T-cell (primary cell): ENCODE measurements at regions not wholly inside any gene's neighbourhood (a gene's known extent, or its start where the extent isn't known, plus 50 kb on each side); places are given as distances from the start of the nearest gene placed in this dataset.
"Not testable (repeated sequence)": the region's sequence is repeated elsewhere in the genome, so short reads cannot be mapped to it uniquely, and the experiment has no call there.

ENCODE experiments used
- ATAC-seq, 4 experiments: fragments of 200-7000 bp in 3 of 4; fragments of 150-1000 bp in 1 of 4; cut with Tn5 transposase; replicated peaks in 1 of 4; 1 replicate in 3 of 4; 2 replicates in 1 of 4; pipeline ENCODE4 v1.10.0; 2021; ENCODE audit warnings: moderate library complexity in 3 of 4, mild to moderate bottlenecking in 2 of 4, moderate number of reproducible peaks in 1 of 4
- CTCF ChIA-PET, 2 donors: fragments of 300-600 bp; sonication (Branson Sonifier 250); formaldehyde crosslinking; loops; one replicate each; lab custom pipeline; 2022; ENCODE audit warnings: antibody characterized with exemption in 2 of 2; lab: Charles Lee
- POLR2A ChIA-PET, 2 donors: fragments of 300-600 bp; sonication (Branson Sonifier 250); formaldehyde crosslinking; loops; one replicate each; lab custom pipeline; 2022; ENCODE audit warnings: antibody characterized with exemption in 2 of 2; lab: Charles Lee
- DNase-seq, 35 experiments: peaks; one replicate each; pipeline versions ENCODE4 v3.0.0 to v3.0.0-alpha.2; 2013 to 2023
- H3K27ac ChIP-seq: one replicate; pipeline ENCODE4 v1.5.1; 2013; ENCODE audit warnings: low read length
- H3K27me3 ChIP-seq, 2 experiments: replicated peaks in 1 of 2; 1 replicate in 1 of 2; 2 replicates in 1 of 2; pipeline versions ENCODE4 v1.6.1 to v1.7.0; 2013; ENCODE audit warnings: low read length in 1 of 2, mixed read lengths in 1 of 2; ENCODE audit not compliant: control insufficient read depth in 2 of 2, insufficient read depth in 2 of 2; ENCODE audit errors: extremely low read depth in 1 of 2
- H3K36me3 ChIP-seq, 2 donors: 1 replicate in 1 of 2; 2 replicates in 1 of 2; pipeline versions ENCODE4 v1.6.1 to v1.7.0; 2013; ENCODE audit warnings: low read length in 1 of 2; ENCODE audit not compliant: control insufficient read depth in 2 of 2, insufficient read depth in 1 of 2; ENCODE audit errors: extremely low read depth in 1 of 2
- H3K4me1 ChIP-seq, 2 experiments: 1 replicate in 1 of 2; 2 replicates in 1 of 2; pipeline versions ENCODE4 v1.6.1 to v1.7.0; 2013; ENCODE audit warnings: low read length in 2 of 2, mixed read lengths in 1 of 2; ENCODE audit not compliant: insufficient read depth in 2 of 2, control insufficient read depth in 1 of 2; ENCODE audit errors: extremely low read depth in 1 of 2
- H3K4me3 ChIP-seq, 2 donors: 1 replicate in 1 of 2; 2 replicates in 1 of 2; pipeline versions ENCODE4 v1.5.1 to v1.7.0; 2013; ENCODE audit warnings: mild to moderate bottlenecking in 2 of 2, low read length in 1 of 2, moderate library complexity in 1 of 2; ENCODE audit not compliant: control insufficient read depth in 1 of 2; ENCODE audit errors: extremely low read depth in 1 of 2
- H3K9me3 ChIP-seq: 2 replicates; pipeline ENCODE4 v1.7.0; 2013
- H3K27ac Mint-ChIP-seq, 2 donors: one replicate each; pipeline ENCODE4 v1.8.0; 2020 to 2021; ENCODE audit warnings: mild to moderate bottlenecking in 2 of 2, mixed read lengths in 2 of 2
- H3K27me3 Mint-ChIP-seq, 2 donors: one replicate each; pipeline ENCODE4 v1.8.0; 2021 to 2022; ENCODE audit warnings: mixed read lengths in 2 of 2
- H3K36me3 Mint-ChIP-seq: one replicate; pipeline ENCODE4 v1.8.0; 2021; ENCODE audit warnings: mixed read lengths
- H3K4me1 Mint-ChIP-seq, 3 donors: one replicate each; pipeline ENCODE4 v1.8.0; 2020 to 2022; ENCODE audit warnings: mixed read lengths in 3 of 3, mild to moderate bottlenecking in 1 of 3
- H3K4me3 Mint-ChIP-seq, 3 donors: one replicate each; pipeline ENCODE4 v1.8.0; 2020 to 2022; ENCODE audit warnings: mild to moderate bottlenecking in 3 of 3, mixed read lengths in 3 of 3, moderate library complexity in 3 of 3
- H3K9me3 Mint-ChIP-seq, 3 donors: one replicate each; pipeline ENCODE4 v1.8.0; 2020 to 2022; ENCODE audit warnings: mixed read lengths in 3 of 3
- WGBS: methylation state at CpG from one replicate; pipeline ENCODE4 v1.1.5; 2013; ENCODE audit warnings: missing lambda C conversion rate; ENCODE audit not compliant: insufficient coverage; 5-methylcytosine and 5-hydroxymethylcytosine counted together

- no peak for DNase-seq
- POLR2A ChIA-PET: interaction anchor here in 1 of 2 donors (0.6 kb wide), 1 partner anchor 11 kb away, joined by 3 read pairs; no protein-coding TSS in a partner anchor
- Histone ChIP-seq H3K9me3 (no peaks in the 10 kb centered on the region), H3K4me3 (no peak overlapping the region), H3K27ac (no peak overlapping the region), H3K27me3 (peaks cover 0 to 3% of the 10 kb centered on the region in 2 experiments), H3K4me1 (no peaks in the 10 kb centered on the region), H3K36me3 (no peaks in the 10 kb centered on the region)
- no peak for ATAC-seq
- H3K36me3 Mint-ChIP-seq: no peaks in the 10 kb centered on the region
- peaks cover 0 to 4% of the 10 kb centered on the region in 2 donors for H3K27me3 Mint-ChIP-seq
- no CpG with 5 or more reads among the region's 3 CpGs for WGBS
- H3K27ac Mint-ChIP-seq: no peak overlapping the region
- no peak overlapping the region for H3K4me3 Mint-ChIP-seq
- CTCF ChIA-PET: no interaction called here
- H3K9me3 Mint-ChIP-seq: no peaks in the 10 kb centered on the region
- no peaks in the 10 kb centered on the region for H3K4me1 Mint-ChIP-seq
Measured at GRCh38 chrX:77061545-77061944, 385.6 kb upstream of the FGF16 start.

GRCh38 chrX:77065896-77066295 lies 381.3 kb upstream of the FGF16 start:
- no peak overlapping the region for H3K4me3 Mint-ChIP-seq
- ChIA-PET CTCF (no interaction called here), POLR2A (no interaction called here)
- Histone ChIP-seq H3K36me3 (no peaks in the 10 kb centered on the region), H3K9me3 (no peaks in the 10 kb centered on the region), H3K4me1 (no peaks in the 10 kb centered on the region), H3K27me3 (no peaks in the 10 kb centered on the region), H3K27ac (no peak overlapping the region), H3K4me3 (no peak overlapping the region)
- H3K27ac Mint-ChIP-seq: no peak overlapping the region
- ATAC-seq (no peak), DNase-seq (no peak)
- peaks cover 0 to 16% of the 10 kb centered on the region in 2 donors for H3K27me3 Mint-ChIP-seq
- no peaks in the 10 kb centered on the region for H3K36me3 Mint-ChIP-seq
- H3K4me1 Mint-ChIP-seq: peaks cover 6 to 12% (median 11%) of the 10 kb centered on the region in 3 donors
- 94% methylated on average over 6 of the region's 11 CpGs for WGBS
- H3K9me3 Mint-ChIP-seq: no peaks in the 10 kb centered on the region

GRCh38 chrX:77070202-77070918 lies 376.8 kb upstream of the FGF16 start:
- ChIA-PET POLR2A (no interaction called here), CTCF (no interaction called here)
- DNase-seq (no peak), ATAC-seq (no peak)
- Mint-ChIP-seq H3K4me1 (peaks cover 6 to 12% (median 11%) of the 10 kb centered on the region in 3 donors), H3K36me3 (no peaks in the 10 kb centered on the region), H3K27me3 (peaks cover 0 to 20% of the 10 kb centered on the region in 2 donors), H3K9me3 (no peaks in the 10 kb centered on the region), H3K4me3 (peak overlapping the region in 2 of 3 donors; percentile 1 to 7), H3K27ac (no peak overlapping the region)
- Histone ChIP-seq H3K27me3 (no peaks in the 10 kb centered on the region), H3K4me3 (no peak overlapping the region), H3K9me3 (no peaks in the 10 kb centered on the region), H3K4me1 (no peaks in the 10 kb centered on the region), H3K36me3 (no peaks in the 10 kb centered on the region), H3K27ac (no peak overlapping the region)
- 10% methylated on average over 2 of the region's 3 CpGs for WGBS

- no peak overlapping the region for H3K27ac ChIP-seq
- Mint-ChIP-seq H3K4me1 (no peaks in the 10 kb centered on the region), H3K27me3 (peaks cover 0 to 33% of the 10 kb centered on the region in 2 donors), H3K27ac (no peak overlapping the region), H3K4me3 (no peak overlapping the region), H3K36me3 (no peaks in the 10 kb centered on the region), H3K9me3 (peaks cover 7 to 14% (median 11%) of the 10 kb centered on the region in 3 donors)
- peaks cover 0 to 4% of the 10 kb centered on the region in 2 experiments for H3K27me3 ChIP-seq
- DNase-seq (no peak), ATAC-seq (no peak)
- no peaks in the 10 kb centered on the region for H3K9me3 ChIP-seq
- no peaks in the 10 kb centered on the region for H3K4me1 ChIP-seq
- no CpG with 5 or more reads among the region's 2 CpGs for WGBS
- CTCF ChIA-PET: no interaction called here
- H3K4me3 ChIP-seq: no peak overlapping the region
- POLR2A ChIA-PET: no interaction called here
- no peaks in the 10 kb centered on the region for H3K36me3 ChIP-seq
Measured at GRCh38 chrX:77076896-77077295, 370.3 kb upstream of the FGF16 start.

GRCh38 chrX:77081237-77081636 lies 366.0 kb upstream of the FGF16 start:
- Mint-ChIP-seq H3K9me3 (peaks cover 9 to 14% (median 14%) of the 10 kb centered on the region in 3 donors), H3K27me3 (peaks cover 0 to 38% of the 10 kb centered on the region in 2 donors)
- H3K4me1 ChIP-seq, ATAC-seq, H3K4me1 Mint-ChIP-seq, H3K27me3 ChIP-seq, H3K4me3 Mint-ChIP-seq, H3K4me3 ChIP-seq, H3K9me3 ChIP-seq, H3K36me3 ChIP-seq, H3K36me3 Mint-ChIP-seq, POLR2A ChIA-PET, H3K27ac ChIP-seq, DNase-seq, H3K27ac Mint-ChIP-seq, CTCF ChIA-PET: not testable (repeated sequence)
- no CpG with 5 or more reads among the region's 3 CpGs for WGBS

- DNase-seq (no peak), ATAC-seq (no peak)
- no CpG with 5 or more reads among the region's 4 CpGs for WGBS
- Mint-ChIP-seq H3K9me3 (peaks cover 6 to 10% (median 10%) of the 10 kb centered on the region in 3 donors), H3K4me1 (no peaks in the 10 kb centered on the region), H3K27ac (no peak overlapping the region), H3K36me3 (no peaks in the 10 kb centered on the region), H3K4me3 (no peak overlapping the region), H3K27me3 (peaks cover 0 to 30% of the 10 kb centered on the region in 2 donors)
- Histone ChIP-seq H3K4me3 (no peak overlapping the region), H3K36me3 (no peaks in the 10 kb centered on the region), H3K4me1 (no peaks in the 10 kb centered on the region), H3K9me3 (no peaks in the 10 kb centered on the region), H3K27ac (no peak overlapping the region), H3K27me3 (peaks cover 0 to 2% of the 10 kb centered on the region in 2 experiments)
- ChIA-PET CTCF (no interaction called here), POLR2A (no interaction called here)
Measured at GRCh38 chrX:77085372-77085771, 361.8 kb upstream of the FGF16 start.
